DOHH2 (cell line): ENCODE measurements at regions not wholly inside any gene's neighbourhood (a gene's known extent, or its start where the extent isn't known, plus 50 kb on each side); places are given as distances from the start of the nearest gene placed in this dataset.

Source experiments
- CTCF ChIP-seq: fragments of 200-600 bp; sonication (generic); IDR thresholded peaks from one replicate; pipeline ENCODE4 v1.5.1; 2014; ENCODE audit warnings: antibody characterized with exemption, mild to moderate bottlenecking, low read depth, low read length; ENCODE audit not compliant: poor library complexity, severe bottlenecking
- EZH2phosphoT487 ChIP-seq: fragments of 200-600 bp; sonication (generic); IDR thresholded peaks from 2 replicates; pipeline ENCODE4 v1.6.1; 2017; ENCODE audit warnings: borderline replicate concordance, mild to moderate bottlenecking, antibody characterized with exemption, low read length, moderate library complexity, mixed read lengths

GRCh38 chr10:43882711-43883110, 234.0 kb upstream of the ZNF32 start:
- TF ChIP-seq CTCF (no peak), EZH2phosphoT487 (no peak)
